GM18870 (cell line): ENCODE measurements at regions not wholly inside any gene's neighbourhood (a gene's known extent, or its start where the extent isn't known, plus 50 kb on each side); places are given as distances from the start of the nearest gene placed in this dataset.
"Not testable (repeated sequence)": the region's sequence is repeated elsewhere in the genome, so short reads cannot be mapped to it uniquely, and the experiment has no call there.

Experiments used
- ATAC-seq: cut with Tn5 transposase; IDR thresholded peaks from one replicate; pipeline ENCODE4 v1.9.1; 2021; ENCODE audit warnings: moderate library complexity; ENCODE audit not compliant: unreplicated experiment

GRCh38 chr12:67758521-67758920 is 110.0 kb downstream of the DYRK2 start:
- ATAC-seq, result no peak

DNA sequence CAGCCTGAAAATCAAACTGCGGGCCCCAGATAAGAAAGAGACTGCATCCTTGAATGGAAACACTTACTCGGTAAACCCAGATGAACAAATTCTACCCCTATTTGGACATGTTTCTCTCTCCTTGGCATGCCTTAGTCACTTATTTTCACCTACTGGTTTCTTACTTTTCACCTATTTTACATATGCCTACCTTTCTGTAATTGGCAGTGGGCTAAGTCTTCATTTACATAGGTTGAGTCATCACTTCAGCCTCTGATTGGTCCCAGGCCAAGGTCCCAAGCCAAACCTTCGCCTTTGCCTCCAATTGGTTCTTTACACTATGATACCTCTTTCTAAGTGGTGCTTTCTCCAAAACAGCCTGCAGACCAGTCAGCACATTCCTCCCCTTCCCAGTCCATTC is 111.3 kb downstream of the DYRK2 start:
- ATAC-seq, result no peak

- ATAC-seq, result no peak
These were observed 112.2 kb downstream of the DYRK2 start for GRCh38 chr12:67760586-67761275.

DNA sequence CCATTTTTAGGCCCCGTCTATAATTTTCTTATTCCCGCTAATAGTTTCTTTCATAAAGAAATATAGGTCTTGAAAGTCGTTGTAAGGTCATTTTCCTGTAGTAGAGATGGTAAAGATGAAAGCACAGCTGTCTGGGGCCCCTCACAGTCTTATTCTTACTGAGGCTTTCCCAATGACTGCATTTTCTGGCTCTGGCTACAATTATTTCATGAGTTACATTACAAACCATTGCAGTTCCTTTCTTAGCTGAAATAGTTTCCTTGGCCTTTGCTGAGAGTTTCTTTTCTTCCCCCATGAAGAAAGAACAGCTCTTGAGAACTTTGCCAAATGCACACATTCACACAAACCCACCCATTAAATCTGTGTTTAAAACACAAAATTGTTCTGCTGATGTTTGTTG is 113.0 kb downstream of the DYRK2 start:
- ATAC-seq, result no peak

DNA sequence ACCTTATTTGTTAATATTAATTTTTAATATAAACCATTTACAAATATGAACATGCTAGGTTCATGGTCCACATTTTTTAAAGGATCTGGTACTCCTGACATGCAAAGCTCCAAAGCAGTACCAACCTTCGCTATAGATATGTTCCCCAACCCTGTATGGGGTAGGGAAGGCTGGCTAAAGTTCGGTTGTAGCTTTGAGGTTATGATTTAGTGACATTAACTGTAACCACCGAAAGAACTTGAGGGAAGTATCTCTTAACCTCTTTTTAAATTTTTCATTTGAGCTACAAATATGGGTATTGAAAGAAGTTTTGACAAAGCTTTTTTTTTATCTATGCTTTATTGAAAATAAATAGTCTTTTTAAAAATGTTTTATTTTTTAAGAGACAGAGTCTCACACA is 115.5 kb downstream of the DYRK2 start:
- ATAC-seq, result no peak

- ATAC-seq, result no peak
These were observed 116.5 kb downstream of the DYRK2 start for GRCh38 chr12:67764946-67765619.

DNA sequence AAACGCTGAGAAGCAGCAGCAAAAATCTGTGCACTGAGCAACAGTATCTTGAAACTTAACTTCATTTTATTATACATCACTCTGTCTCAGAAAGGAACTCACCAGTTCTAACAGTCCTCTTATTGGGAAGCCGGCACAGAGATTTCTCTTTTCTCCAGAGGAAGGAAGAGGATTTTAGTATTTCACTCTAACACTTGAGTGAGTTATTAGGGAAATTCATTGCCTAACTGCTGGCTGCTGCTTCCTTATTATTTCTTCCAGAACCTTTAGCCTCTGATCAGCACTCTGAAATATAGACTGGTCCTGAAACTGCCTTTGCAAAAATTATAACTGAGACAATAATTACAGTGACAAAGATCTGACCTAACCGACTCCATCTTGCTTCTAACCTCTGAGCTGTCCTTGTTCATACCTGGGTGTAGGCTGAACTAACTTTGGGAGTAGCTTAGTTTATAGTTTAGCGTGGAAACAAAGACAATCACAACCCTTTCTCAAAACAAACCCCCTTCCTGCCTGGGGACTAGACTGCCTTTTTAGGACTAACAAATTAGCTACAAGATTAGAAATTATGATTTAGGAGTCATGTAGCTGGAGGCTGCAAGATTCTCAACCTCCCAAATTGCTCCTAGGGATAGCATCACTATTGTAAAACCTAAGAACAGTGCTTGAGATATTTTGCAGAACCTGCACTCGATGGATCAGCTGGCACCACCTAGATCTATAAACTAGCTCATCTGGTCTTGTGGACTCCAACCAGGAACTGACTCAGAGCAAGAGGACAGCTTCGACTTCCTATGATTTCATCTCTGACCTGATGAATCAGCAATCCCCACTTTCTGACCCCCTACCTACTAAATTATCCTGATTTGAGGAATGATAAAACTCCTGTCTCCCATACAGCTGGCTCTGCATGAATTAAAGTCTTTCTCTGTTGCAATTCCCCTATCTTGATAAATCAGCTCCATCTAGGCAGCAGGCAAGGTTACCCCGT is 117.5 kb downstream of the DYRK2 start:
- ATAC-seq, result no peak

DNA sequence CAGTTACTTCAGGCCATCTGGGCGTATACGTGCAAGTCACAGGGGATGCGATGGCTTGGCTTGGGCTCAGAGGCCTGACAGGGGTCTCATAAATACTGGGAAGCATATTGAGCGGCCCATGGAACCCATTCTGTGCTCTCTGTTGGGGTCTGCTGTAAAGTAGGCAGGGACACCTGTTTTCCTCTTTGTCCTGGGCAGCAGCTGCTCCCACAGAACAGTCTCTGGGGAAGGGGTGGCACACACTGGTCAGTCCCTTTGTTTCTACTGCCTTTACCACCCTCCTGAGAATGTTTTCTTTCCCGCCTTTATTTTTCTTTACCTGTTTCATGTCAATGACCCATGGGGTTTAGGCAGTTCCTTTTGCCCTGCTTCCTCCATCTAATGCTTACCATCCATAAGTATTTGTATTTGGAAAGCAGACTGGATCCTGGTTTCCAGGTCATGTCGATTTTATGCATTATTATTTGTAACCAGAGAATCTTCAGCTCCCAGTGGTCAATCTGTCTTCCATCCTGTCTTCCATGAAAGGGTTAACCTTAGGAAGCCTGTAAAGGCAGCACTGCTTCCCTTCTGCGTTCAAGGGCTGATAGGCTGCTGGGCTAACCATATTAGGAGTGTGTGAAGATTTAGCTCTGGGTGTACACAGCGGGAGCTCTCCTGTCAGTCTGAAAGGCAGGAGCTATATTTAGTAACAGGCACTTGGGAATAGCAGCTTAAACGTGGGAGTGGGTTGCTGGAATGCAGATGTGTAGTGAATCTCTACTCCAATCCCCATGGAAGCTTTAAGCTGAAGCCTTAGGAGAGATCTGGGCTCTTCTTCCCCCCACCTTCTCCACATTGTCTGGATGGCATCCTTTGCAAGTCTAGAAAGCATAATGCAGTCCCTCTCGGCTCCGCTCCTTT is 124.0 kb downstream of the DYRK2 start:
- ATAC-seq, result no peak

DNA sequence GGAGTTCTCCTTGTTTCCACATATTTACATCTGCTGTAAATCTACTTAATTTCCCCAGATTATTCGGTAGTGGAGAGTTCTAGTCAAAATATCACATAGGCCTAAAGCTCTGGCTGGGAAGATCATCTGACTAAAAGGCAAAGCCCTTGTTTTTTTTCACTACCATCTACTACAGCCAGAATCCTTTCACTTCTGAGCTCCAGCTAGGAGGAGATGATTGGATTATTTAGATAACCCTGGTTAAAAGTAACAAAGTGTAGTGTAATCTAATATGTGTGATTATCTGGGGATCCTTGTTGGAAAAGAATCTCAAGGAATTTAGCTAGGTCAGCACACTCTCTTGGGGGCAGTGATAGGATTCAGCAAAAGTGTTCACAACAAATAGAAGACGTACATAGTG is 125.4 kb downstream of the DYRK2 start:
- no peak for ATAC-seq

- no peak for ATAC-seq
These were observed 126.5 kb downstream of the DYRK2 start for GRCh38 chr12:67774983-67775587.

GRCh38 chr12:67780580-67781084 is 132.1 kb downstream of the DYRK2 start:
- no peak for ATAC-seq

DNA sequence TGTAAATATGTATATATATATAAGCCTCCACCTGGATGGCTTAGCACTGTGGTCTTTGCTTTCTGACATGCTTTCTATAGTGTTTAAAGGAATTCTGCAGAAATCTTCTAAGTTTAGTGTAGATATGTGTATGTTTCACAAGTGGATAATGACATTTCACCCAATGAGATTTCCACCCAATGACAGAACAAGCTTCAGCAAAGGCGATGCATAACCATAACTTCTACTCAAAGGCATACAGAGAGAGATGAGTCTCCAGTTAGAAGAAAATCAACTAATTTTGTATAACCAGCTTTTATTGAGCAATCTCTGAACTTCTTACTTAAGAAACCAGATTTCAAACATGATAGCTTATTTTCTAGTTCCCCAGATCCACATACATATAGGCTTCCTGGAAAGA is 134.0 kb downstream of the DYRK2 start:
- ATAC-seq, result no peak

DNA sequence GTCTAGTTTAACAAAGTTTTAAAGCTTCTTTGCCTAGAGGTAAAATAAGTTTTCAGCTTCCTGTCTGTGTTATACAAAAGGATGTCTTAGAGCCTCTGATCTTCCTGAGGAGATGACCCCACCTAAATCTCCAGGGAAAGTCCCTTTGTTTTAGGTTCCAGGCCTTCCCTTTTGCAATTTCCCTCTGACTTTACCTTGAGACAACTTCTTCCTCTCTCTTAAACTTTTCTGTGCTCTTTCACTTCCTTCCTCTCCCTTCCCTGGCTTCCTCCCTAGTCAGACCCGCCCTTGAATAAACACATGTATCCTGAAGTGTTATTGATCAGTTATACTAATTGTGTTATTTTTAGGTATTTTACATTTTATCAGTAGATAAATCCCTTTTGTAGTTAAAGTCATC is 134.8 kb downstream of the DYRK2 start:
- no peak for ATAC-seq

GRCh38 chr12:67784831-67785230 is 136.3 kb downstream of the DYRK2 start:
- no peak for ATAC-seq

- ATAC-seq, result no peak
These were observed 137.5 kb downstream of the DYRK2 start for GRCh38 chr12:67786086-67786485.

DNA sequence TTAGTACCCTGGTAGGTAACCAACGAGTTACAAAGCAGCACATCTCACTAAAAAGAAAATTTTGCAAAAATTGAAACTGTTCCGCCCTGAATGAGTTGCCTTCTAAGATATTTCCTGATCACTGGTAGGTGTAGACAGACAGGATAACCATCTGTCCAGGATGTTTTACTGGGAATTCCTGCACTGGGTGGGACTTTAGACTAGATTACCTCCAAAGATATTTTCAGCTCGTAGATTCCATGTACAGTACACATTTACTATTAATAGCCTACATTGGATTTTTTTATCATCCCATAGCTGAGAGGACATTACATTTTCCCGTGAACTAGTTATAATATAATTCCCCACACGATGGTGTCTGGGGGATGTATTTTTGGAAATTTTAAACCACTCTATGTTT is 139.6 kb downstream of the DYRK2 start:
- ATAC-seq, result no peak

GRCh38 chr12:67789266-67789665 is 140.7 kb downstream of the DYRK2 start:
- ATAC-seq, result no peak

DNA sequence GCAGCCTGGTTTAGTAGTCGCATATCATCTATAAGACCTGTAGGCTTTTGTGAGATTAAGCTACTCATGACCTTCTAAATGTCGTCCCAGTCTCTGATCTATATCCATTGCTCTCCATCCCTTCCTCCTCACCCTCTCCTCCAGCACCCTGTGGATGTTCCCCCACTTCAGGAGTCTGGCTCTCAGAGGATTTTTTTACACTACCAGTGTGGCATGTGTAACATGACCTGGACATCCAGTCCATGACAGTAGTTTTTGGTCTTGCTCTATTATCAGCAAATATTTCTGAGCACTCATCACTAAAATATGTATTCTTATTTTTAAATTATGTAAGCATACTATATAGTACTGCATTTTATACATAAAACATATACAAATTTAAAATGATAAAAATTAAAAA is 142.1 kb downstream of the DYRK2 start:
- ATAC-seq, result no peak

DNA sequence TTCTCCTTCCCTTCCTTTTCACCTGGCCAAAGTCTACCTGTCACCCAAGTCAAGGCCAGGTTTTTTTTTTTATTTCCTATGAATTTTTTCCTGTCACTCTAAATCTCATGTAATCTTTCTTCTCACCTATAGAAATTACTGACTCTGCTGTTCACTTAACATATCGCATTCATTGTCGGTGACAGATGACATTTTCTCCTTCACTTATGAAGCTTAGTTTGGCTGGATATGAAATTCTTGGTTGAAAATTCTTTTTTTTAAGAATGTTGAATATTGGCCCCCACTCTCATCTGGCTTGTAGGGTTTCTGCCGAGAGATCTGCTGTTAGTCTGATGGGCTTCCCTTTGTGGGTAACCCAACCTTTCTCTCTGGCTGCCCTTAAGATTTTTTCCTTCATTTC is 142.8 kb downstream of the DYRK2 start:
- not testable (repeated sequence) for ATAC-seq

DNA sequence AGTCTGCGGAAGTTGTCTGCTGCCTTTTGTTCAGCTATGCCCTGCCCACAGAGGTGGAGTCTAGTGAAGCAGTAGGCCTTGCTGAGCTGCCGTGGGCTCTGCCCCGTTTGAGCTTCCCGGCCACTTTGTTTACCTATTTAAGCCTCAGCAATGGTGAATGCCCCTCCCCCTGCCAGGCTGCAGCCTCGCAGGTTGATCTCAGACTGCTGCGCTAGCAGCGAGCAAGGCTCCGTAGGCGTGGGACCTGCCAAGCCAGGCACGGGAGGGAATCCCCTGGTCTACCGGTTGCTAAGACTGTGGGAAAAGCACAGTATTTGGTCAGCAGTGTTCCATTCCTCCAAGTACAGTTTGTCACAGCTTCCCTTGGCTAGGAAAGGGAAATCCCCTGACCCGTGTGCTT is 143.6 kb downstream of the DYRK2 start:
- no peak for ATAC-seq
